ENCODE measurements at regions not wholly inside any gene's neighbourhood (a gene's known extent, or its start where the extent isn't known, plus 50 kb on each side); places are given as distances from the start of the nearest gene placed in this dataset.

- Mint-ChIP-seq H3K9me3 (ENCODE audit: low read depth) (no peaks in the 10 kb centered on the region), H3K36me3 (no peaks in the 10 kb centered on the region), H3K27ac (no peak overlapping the region), H3K27me3 (no peaks in the 10 kb centered on the region), H3K4me3 (no peak overlapping the region), H3K4me1 (ENCODE audit: low read depth) (no peaks in the 10 kb centered on the region)
Measured at GRCh38 chr19:28878862-28879566, 333.9 kb downstream of the UQCRFS1 start.

GRCh38 chr19:28876609-28877123, 336.3 kb downstream of the UQCRFS1 start:
- H3K36me3 Mint-ChIP-seq, result no peaks in the 10 kb centered on the region
- H3K27me3 Mint-ChIP-seq, result no peaks in the 10 kb centered on the region
- no peak overlapping the region for H3K4me3 Mint-ChIP-seq
- H3K4me1 Mint-ChIP-seq (ENCODE audit: low read depth), result no peaks in the 10 kb centered on the region
- H3K27ac Mint-ChIP-seq, result no peak overlapping the region
- H3K9me3 Mint-ChIP-seq (ENCODE audit: low read depth), result no peaks in the 10 kb centered on the region

- Mint-ChIP-seq H3K4me3 (no peak overlapping the region), H3K27ac (no peak overlapping the region), H3K36me3 (no peaks in the 10 kb centered on the region), H3K9me3 (ENCODE audit: low read depth) (no peaks in the 10 kb centered on the region), H3K27me3 (no peaks in the 10 kb centered on the region), H3K4me1 (ENCODE audit: low read depth) (no peaks in the 10 kb centered on the region)
Measured at GRCh38 chr19:28874742-28875141, 338.2 kb downstream of the UQCRFS1 start.

GRCh38 chr19:28873301-28873700, 339.6 kb downstream of the UQCRFS1 start:
- Mint-ChIP-seq H3K27ac (no peak overlapping the region), H3K4me1 (ENCODE audit: low read depth) (no peaks in the 10 kb centered on the region), H3K36me3 (no peaks in the 10 kb centered on the region), H3K27me3 (no peaks in the 10 kb centered on the region), H3K4me3 (no peak overlapping the region), H3K9me3 (ENCODE audit: low read depth) (no peaks in the 10 kb centered on the region)

GRCh38 chr19:28871099-28871725, 341.7 kb downstream of the UQCRFS1 start:
- Mint-ChIP-seq H3K4me1 (ENCODE audit: low read depth) (no peaks in the 10 kb centered on the region), H3K9me3 (ENCODE audit: low read depth) (no peaks in the 10 kb centered on the region), H3K27me3 (peaks cover 2% of the 10 kb centered on the region), H3K4me3 (no peak overlapping the region), H3K27ac (no peak overlapping the region), H3K36me3 (no peaks in the 10 kb centered on the region)

GRCh38 chr19:28869459-28869858, 343.5 kb downstream of the UQCRFS1 start:
- peaks cover 2% of the 10 kb centered on the region for H3K27me3 Mint-ChIP-seq
- no peaks in the 10 kb centered on the region for H3K36me3 Mint-ChIP-seq
- no peaks in the 10 kb centered on the region for H3K9me3 Mint-ChIP-seq (ENCODE audit: low read depth)
- no peaks in the 10 kb centered on the region for H3K4me1 Mint-ChIP-seq (ENCODE audit: low read depth)
- H3K27ac Mint-ChIP-seq, result no peak overlapping the region
- no peak overlapping the region for H3K4me3 Mint-ChIP-seq

GRCh38 chr19:28868836-28869235, 344.1 kb downstream of the UQCRFS1 start:
- Mint-ChIP-seq H3K27me3 (peaks cover 2% of the 10 kb centered on the region), H3K27ac (no peak overlapping the region), H3K4me1 (ENCODE audit: low read depth) (no peaks in the 10 kb centered on the region), H3K36me3 (no peaks in the 10 kb centered on the region), H3K9me3 (ENCODE audit: low read depth) (no peaks in the 10 kb centered on the region), H3K4me3 (no peak overlapping the region)

GRCh38 chr19:28867978-28868377, 345.0 kb downstream of the UQCRFS1 start:
- no peaks in the 10 kb centered on the region for H3K36me3 Mint-ChIP-seq
- H3K9me3 Mint-ChIP-seq (ENCODE audit: low read depth), result no peaks in the 10 kb centered on the region
- no peaks in the 10 kb centered on the region for H3K4me1 Mint-ChIP-seq (ENCODE audit: low read depth)
- no peak overlapping the region for H3K27ac Mint-ChIP-seq
- H3K4me3 Mint-ChIP-seq, result no peak overlapping the region
- peaks cover 2% of the 10 kb centered on the region for H3K27me3 Mint-ChIP-seq

- Mint-ChIP-seq H3K4me3 (no peak overlapping the region), H3K27me3 (peaks cover 3% of the 10 kb centered on the region), H3K4me1 (ENCODE audit: low read depth) (no peaks in the 10 kb centered on the region), H3K9me3 (ENCODE audit: low read depth) (no peaks in the 10 kb centered on the region), H3K27ac (no peak overlapping the region), H3K36me3 (no peaks in the 10 kb centered on the region)
Measured at GRCh38 chr19:28864577-28865042, 348.3 kb downstream of the UQCRFS1 start.

- Mint-ChIP-seq H3K4me1 (ENCODE audit: low read depth) (no peaks in the 10 kb centered on the region), H3K9me3 (ENCODE audit: low read depth) (no peaks in the 10 kb centered on the region), H3K4me3 (no peak overlapping the region), H3K36me3 (no peaks in the 10 kb centered on the region), H3K27ac (no peak overlapping the region), H3K27me3 (peaks cover 3% of the 10 kb centered on the region)
Measured at GRCh38 chr19:28864024-28864503, 348.9 kb downstream of the UQCRFS1 start.

GRCh38 chr19:28862238-28862637, 350.7 kb downstream of the UQCRFS1 start:
- peaks cover 1% of the 10 kb centered on the region for H3K27me3 Mint-ChIP-seq
- no peaks in the 10 kb centered on the region for H3K9me3 Mint-ChIP-seq (ENCODE audit: low read depth)
- H3K4me3 Mint-ChIP-seq, result no peak overlapping the region
- no peaks in the 10 kb centered on the region for H3K36me3 Mint-ChIP-seq
- H3K4me1 Mint-ChIP-seq (ENCODE audit: low read depth), result no peaks in the 10 kb centered on the region
- H3K27ac Mint-ChIP-seq, result no peak overlapping the region

GRCh38 chr19:28859811-28860210, 353.1 kb downstream of the UQCRFS1 start:
- no peak overlapping the region for H3K27ac Mint-ChIP-seq
- H3K4me1 Mint-ChIP-seq (ENCODE audit: low read depth), result no peaks in the 10 kb centered on the region
- H3K9me3 Mint-ChIP-seq (ENCODE audit: low read depth), result peaks cover 4% of the 10 kb centered on the region
- peaks cover 2% of the 10 kb centered on the region for H3K36me3 Mint-ChIP-seq
- no peak overlapping the region for H3K4me3 Mint-ChIP-seq
- H3K27me3 Mint-ChIP-seq, result peaks cover 1% of the 10 kb centered on the region

- H3K4me3 Mint-ChIP-seq, result no peak overlapping the region
- H3K9me3 Mint-ChIP-seq (ENCODE audit: low read depth), result peaks cover 5% of the 10 kb centered on the region
- H3K4me1 Mint-ChIP-seq (ENCODE audit: low read depth), result no peaks in the 10 kb centered on the region
- H3K36me3 Mint-ChIP-seq, result peaks cover 2% of the 10 kb centered on the region
- H3K27me3 Mint-ChIP-seq, result peaks cover 1% of the 10 kb centered on the region
- no peak overlapping the region for H3K27ac Mint-ChIP-seq
Measured at GRCh38 chr19:28858933-28859332, 354.0 kb downstream of the UQCRFS1 start.

- H3K36me3 Mint-ChIP-seq, result peaks cover 2% of the 10 kb centered on the region
- H3K27me3 Mint-ChIP-seq, result peaks cover 1% of the 10 kb centered on the region
- no peak overlapping the region for H3K4me3 Mint-ChIP-seq
- no peak overlapping the region for H3K27ac Mint-ChIP-seq
- peaks cover 5% of the 10 kb centered on the region for H3K9me3 Mint-ChIP-seq (ENCODE audit: low read depth)
- H3K4me1 Mint-ChIP-seq (ENCODE audit: low read depth), result no peaks in the 10 kb centered on the region
Measured at GRCh38 chr19:28857967-28858366, 355.0 kb downstream of the UQCRFS1 start.

- Mint-ChIP-seq H3K36me3 (peaks cover 2% of the 10 kb centered on the region), H3K27me3 (no peaks in the 10 kb centered on the region), H3K4me3 (no peak overlapping the region), H3K9me3 (ENCODE audit: low read depth) (peaks cover 5% of the 10 kb centered on the region), H3K4me1 (ENCODE audit: low read depth) (no peaks in the 10 kb centered on the region), H3K27ac (no peak overlapping the region)
Measured at GRCh38 chr19:28855216-28855615, 357.7 kb downstream of the UQCRFS1 start.

Measured in activated naive CD8-positive, alpha-beta T cell (primary cell).